Spleen (tissue), 11 donors: ENCODE measurements at regions not wholly inside any gene's neighbourhood (a gene's known extent, or its start where the extent isn't known, plus 50 kb on each side); places are given as distances from the start of the nearest gene placed in this dataset.

Source experiments
- DNase-seq: peaks from one replicate; pipeline ENCODE4 v3.0.0-alpha.2; 2020
- H3K27ac ChIP-seq, 8 donors: fragments of 200-600 bp; sonication (generic) in 7 of 8; 1 replicate in 4 of 8; 2 replicates in 4 of 8; pipeline versions ENCODE4 v1.5.0 to v1.8.0; 2016 to 2021; ENCODE audit warnings: inconsistent platforms in 4 of 8, mild to moderate bottlenecking in 4 of 8, moderate library complexity in 1 of 8
- H3K27me3 ChIP-seq, 7 donors: fragments of 200-600 bp; sonication (generic) in 6 of 7; replicated peaks in 1 of 7; 1 replicate in 4 of 7; 2 replicates in 3 of 7; pipeline versions ENCODE4 v1.5.0 to v1.8.0; 2016 to 2021; ENCODE audit warnings: inconsistent platforms in 3 of 7, mild to moderate bottlenecking in 1 of 7
- H3K36me3 ChIP-seq, 6 donors: fragments of 200-600 bp; sonication (generic) in 5 of 6; 1 replicate in 4 of 6; 2 replicates in 2 of 6; pipeline versions ENCODE4 v1.5.0 to v1.8.0; 2016 to 2021; ENCODE audit warnings: inconsistent platforms in 2 of 6
- H3K4me1 ChIP-seq, 6 donors: fragments of 200-600 bp; sonication (generic) in 5 of 6; 1 replicate in 3 of 6; 2 replicates in 3 of 6; pipeline versions ENCODE4 v1.5.0 to v1.8.0; 2016 to 2021; ENCODE audit warnings: inconsistent platforms in 3 of 6
- H3K4me3 ChIP-seq, 8 donors: fragments of 200-600 bp; sonication (generic) in 7 of 8; 1 replicate in 4 of 8; 2 replicates in 4 of 8; pipeline versions ENCODE4 v1.5.0 to v1.8.0; 2016 to 2021; ENCODE audit warnings: inconsistent platforms in 4 of 8, mild to moderate bottlenecking in 4 of 8, moderate library complexity in 2 of 8
- H3K9me3 ChIP-seq, 8 donors: fragments of 200-600 bp; sonication (generic) in 7 of 8; 1 replicate in 4 of 8; 2 replicates in 4 of 8; pipeline versions ENCODE4 v1.5.0 to v1.8.0; 2016 to 2021; ENCODE audit warnings: inconsistent platforms in 4 of 8
- CTCF ChIP-seq, 11 experiments: fragments of 200-600 bp in 7 of 11; fragments of 450-650 bp in 4 of 11; sonication (generic) in 4 of 11; IDR thresholded peaks in 8 of 11; conservative IDR thresholded peaks in 3 of 11; 1 replicate in 7 of 11; 2 replicates in 4 of 11; pipeline versions ENCODE4 v1.4.0 to v1.8.0; 2016 to 2021; ENCODE audit warnings: antibody characterized with exemption in 11 of 11, inconsistent platforms in 4 of 11, mild to moderate bottlenecking in 1 of 11
- POLR2A ChIP-seq, 3 donors: fragments of 450-650 bp; IDR thresholded peaks; one replicate each; pipeline ENCODE4 v1.5.1; 2017; ENCODE audit warnings: antibody characterized with exemption in 3 of 3, mild to moderate bottlenecking in 1 of 3
- POLR2AphosphoS5 ChIP-seq, 3 donors: sonication (generic); formaldehyde crosslinking; IDR thresholded peaks; one replicate each; pipeline ENCODE4 v1.5.1; 2017; ENCODE audit warnings: antibody characterized with exemption in 3 of 3
- WGBS, 5 donors: extraction: QIAGEN DNeasy Blood & Tissue Kit in 3 of 5; methylation state at CpG; one replicate each; pipeline versions ENCODE4 v1.1.5 to v1.1.7; 2013 to 2018; 5-methylcytosine and 5-hydroxymethylcytosine counted together
- intact Hi-C: fragments of 100-400 bp; cut with DNase I; formaldehyde crosslinking; loops from one replicate; pipeline ENCODE4 v1.15.0; 2023; ENCODE audit warnings: low total_unique reads
- donor health status: healthy with polysubstance abuse.
- donor health status: DM: no; HTN: no; CAD: no; lungs with moderate emphysema.
- donor health status: DM: no; HTN: no; CAD: no.
- donor health status: Bipolar disorder and iron deficiency.
- donor health status: healthy.
- donor health status: DM: no; HTN: no; CAD: no.
- donor health status: DM: yes; HTN: yes; CAD: no.

- intact Hi-C loops: no loop called here
- TF ChIP-seq CTCF (IDR thresholded peaks at IDR 0.05 in 8 of 11, conservative IDR thresholded peaks at IDR 0.05 in 3 of 11): no peak
- no peak for TF ChIP-seq POLR2AphosphoS5 (IDR thresholded peaks at IDR 0.05)
- TF ChIP-seq POLR2A (IDR thresholded peaks at IDR 0.05): no peak
- Histone ChIP-seq H3K27me3 (no peaks in the 10 kb centered on the region), H3K9me3 (no peaks in the 10 kb centered on the region), H3K4me1 (no peaks in the 10 kb centered on the region), H3K36me3 (no peaks in the 10 kb centered on the region), H3K27ac (no peak overlapping the region), H3K4me3 (no peak overlapping the region)
- no peak for DNase-seq
- 39 to 52% (median 45%) methylated on average over 5 of the region's 5 CpGs for WGBS, 5 donors
Observed at GRCh38 chr10:9362721-9363120, 1308.2 kb downstream of the GATA3 start.

GRCh38 chr10:9379183-9379582 lies 1324.7 kb downstream of the GATA3 start:
- intact Hi-C loops: no loop called here
- H3K36me3 ChIP-seq: no peaks in the 10 kb centered on the region
- WGBS, 5 donors: 91 to 96% (median 94%) methylated on average over 15 of the region's 15 CpGs
- H3K4me3 ChIP-seq: no peak overlapping the region
- no peaks in the 10 kb centered on the region for H3K27me3 ChIP-seq
- DNase-seq: no peak
- no peaks in the 10 kb centered on the region for H3K4me1 ChIP-seq
- no peak for TF ChIP-seq POLR2AphosphoS5 (IDR thresholded peaks at IDR 0.05)
- no peak for TF ChIP-seq CTCF (IDR thresholded peaks at IDR 0.05 in 8 of 11, conservative IDR thresholded peaks at IDR 0.05 in 3 of 11)
- TF ChIP-seq POLR2A (IDR thresholded peaks at IDR 0.05): no peak
- no peaks in the 10 kb centered on the region for H3K9me3 ChIP-seq
- H3K27ac ChIP-seq: no peak overlapping the region

GRCh38 chr10:9381733-9382532 lies 1327.4 kb downstream of the GATA3 start:
- H3K27ac ChIP-seq: no peak overlapping the region
- H3K9me3 ChIP-seq: no peaks in the 10 kb centered on the region
- 73 to 86% (median 80%) methylated on average over 5 of the region's 5 CpGs for WGBS, 5 donors
- no peaks in the 10 kb centered on the region for H3K4me1 ChIP-seq
- intact Hi-C loops: no loop called here
- no peaks in the 10 kb centered on the region for H3K36me3 ChIP-seq
- no peak for DNase-seq
- no peaks in the 10 kb centered on the region for H3K27me3 ChIP-seq
- H3K4me3 ChIP-seq: no peak overlapping the region
- TF ChIP-seq CTCF (IDR thresholded peaks at IDR 0.05 in 8 of 11, conservative IDR thresholded peaks at IDR 0.05 in 3 of 11) (no peak), POLR2A (IDR thresholded peaks at IDR 0.05) (no peak), POLR2AphosphoS5 (IDR thresholded peaks at IDR 0.05) (no peak)

GRCh38 chr10:9382533-9382866 lies 1328.0 kb downstream of the GATA3 start:
- no peaks in the 10 kb centered on the region for H3K4me1 ChIP-seq
- WGBS, 5 donors: 64 to 81% (median 72%) methylated on average over 3 of the region's 3 CpGs
- no peaks in the 10 kb centered on the region for H3K9me3 ChIP-seq
- H3K27ac ChIP-seq: no peak overlapping the region
- H3K4me3 ChIP-seq: no peak overlapping the region
- no peaks in the 10 kb centered on the region for H3K36me3 ChIP-seq
- intact Hi-C loops: no loop called here
- TF ChIP-seq CTCF (IDR thresholded peaks at IDR 0.05 in 8 of 11, conservative IDR thresholded peaks at IDR 0.05 in 3 of 11) (no peak), POLR2A (IDR thresholded peaks at IDR 0.05) (no peak), POLR2AphosphoS5 (IDR thresholded peaks at IDR 0.05) (no peak)
- no peaks in the 10 kb centered on the region for H3K27me3 ChIP-seq
- no peak for DNase-seq
